ENCODE measurements at regions not wholly inside any gene's neighbourhood (a gene's known extent, or its start where the extent isn't known, plus 50 kb on each side); places are given as distances from the start of the nearest gene placed in this dataset.

- Histone ChIP-seq H3K4me1 (no peaks in the 10 kb centered on the region), H3K9me3 (no peaks in the 10 kb centered on the region), H3K27ac (replicated peaks in 1 of 4) (no peak overlapping the region), H3K4me3 (no peak overlapping the region), H3K27me3 (no peaks in the 10 kb centered on the region), H3K36me3 (no peaks in the 10 kb centered on the region)
- WGBS, result 85% methylated on average over 4 of the region's 4 CpGs
- TF ChIP-seq POLR2AphosphoS5 (IDR thresholded peaks at IDR 0.05), result no peak
- TF ChIP-seq POLR2A (IDR thresholded peaks at IDR 0.05; ENCODE audit: low read depth), result no peak
- no peak for TF ChIP-seq EP300 (IDR thresholded peaks at IDR 0.05)
- no peak for TF ChIP-seq CTCF (IDR thresholded peaks at IDR 0.05)
- no peak for DNase-seq (ENCODE audit: extremely low spot score)
- intact Hi-C loops (cut with DNase I), result no loop called here
Observed at GRCh38 chr18:27244259-27244658, 59.2 kb upstream of the CHST9 start.

- no peak for DNase-seq (ENCODE audit: extremely low spot score)
- H3K36me3 ChIP-seq, result no peaks in the 10 kb centered on the region
- no peak overlapping the region for H3K4me3 ChIP-seq
- TF ChIP-seq POLR2AphosphoS5 (IDR thresholded peaks at IDR 0.05) (no peak), POLR2A (IDR thresholded peaks at IDR 0.05; ENCODE audit: low read depth) (no peak), CTCF (IDR thresholded peaks at IDR 0.05) (no peak)
- H3K27me3 ChIP-seq, result no peaks in the 10 kb centered on the region
- intact Hi-C loops (cut with DNase I), result no loop called here
- 59% methylated on average over 5 of the region's 5 CpGs for WGBS
- H3K4me1 ChIP-seq, result no peaks in the 10 kb centered on the region
- H3K9me3 ChIP-seq, result no peaks in the 10 kb centered on the region
- no peak overlapping the region for H3K27ac ChIP-seq (replicated peaks in 1 of 4)
Observed at GRCh38 chr18:27242392-27243047, 57.4 kb upstream of the CHST9 start.

- WGBS, result 66% methylated on average over 3 of the region's 3 CpGs
- no peaks in the 10 kb centered on the region for H3K9me3 ChIP-seq
- intact Hi-C loops (cut with DNase I), result no loop called here
- TF ChIP-seq EP300 (IDR thresholded peaks at IDR 0.05), result no peak
- TF ChIP-seq POLR2AphosphoS5 (IDR thresholded peaks at IDR 0.05), result no peak
- TF ChIP-seq CTCF (IDR thresholded peaks at IDR 0.05), result no peak
- TF ChIP-seq POLR2A (IDR thresholded peaks at IDR 0.05; ENCODE audit: low read depth), result no peak
- H3K4me3 ChIP-seq, result no peak overlapping the region
- H3K27ac ChIP-seq (replicated peaks in 1 of 4), result no peak overlapping the region
- no peaks in the 10 kb centered on the region for H3K36me3 ChIP-seq
- DNase-seq (ENCODE audit: extremely low spot score), result no peak
- no peaks in the 10 kb centered on the region for H3K4me1 ChIP-seq
- no peaks in the 10 kb centered on the region for H3K27me3 ChIP-seq
Observed at GRCh38 chr18:27240383-27240782, 55.3 kb upstream of the CHST9 start.

GRCh38 chr18:27239669-27240068 lies 54.6 kb upstream of the CHST9 start:
- intact Hi-C loops (cut with DNase I), result no loop called here
- H3K36me3 ChIP-seq, result no peaks in the 10 kb centered on the region
- 75% methylated on average over 4 of the region's 4 CpGs for WGBS
- no peaks in the 10 kb centered on the region for H3K9me3 ChIP-seq
- H3K4me1 ChIP-seq, result no peaks in the 10 kb centered on the region
- DNase-seq (ENCODE audit: extremely low spot score), result no peak
- H3K27ac ChIP-seq (replicated peaks in 1 of 4), result no peak overlapping the region
- TF ChIP-seq POLR2AphosphoS5 (IDR thresholded peaks at IDR 0.05) (no peak), CTCF (IDR thresholded peaks at IDR 0.05) (no peak), EP300 (IDR thresholded peaks at IDR 0.05) (no peak), POLR2A (IDR thresholded peaks at IDR 0.05; ENCODE audit: low read depth) (no peak)
- H3K4me3 ChIP-seq, result no peak overlapping the region
- H3K27me3 ChIP-seq, result no peaks in the 10 kb centered on the region

Data from esophagus muscularis mucosa (tissue), 4 donors.